ENCODE measurements at regions not wholly inside any gene's neighbourhood (a gene's known extent, or its start where the extent isn't known, plus 50 kb on each side); places are given as distances from the start of the nearest gene placed in this dataset.

DNA sequence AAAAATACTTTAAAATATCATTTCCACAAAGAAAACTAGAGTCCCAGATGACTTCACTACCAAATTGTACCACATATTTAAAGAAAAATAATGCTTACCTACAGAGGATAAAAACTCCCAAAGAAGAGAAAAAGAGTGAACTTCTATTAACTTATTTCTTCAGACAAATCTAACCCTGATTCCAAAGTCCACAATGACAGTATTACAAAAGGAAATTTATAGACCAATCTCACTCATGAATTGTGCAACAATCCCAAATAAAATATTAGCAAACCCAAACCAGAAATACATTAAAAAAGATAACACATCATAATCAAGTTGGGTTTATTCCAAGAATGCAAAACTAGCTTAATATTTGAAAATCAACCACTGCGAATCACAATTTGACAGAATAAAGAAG lies 161.4 kb upstream of the GALNT2 start:
- TF ChIP-seq POLR2AphosphoS5 (IDR thresholded peaks at IDR 0.05; ENCODE audit: borderline replicate concordance, low read depth, low read length) (no peak), EZH2 (IDR thresholded peaks at IDR 0.05) (no peak), FOXP2 (optimal IDR thresholded peaks at IDR 0.05; ENCODE audit: control extremely low read depth, extremely low read length, insufficient read depth) (no peak)
